ENCODE measurements at regions not wholly inside any gene's neighbourhood (a gene's known extent, or its start where the extent isn't known, plus 50 kb on each side); places are given as distances from the start of the nearest gene placed in this dataset.
"Not testable (repeated sequence)": the region's sequence is repeated elsewhere in the genome, so short reads cannot be mapped to it uniquely, and the experiment has no call there.

GRCh38 chr6:27720607-27721580 lies 191.3 kb downstream of the OR2B2 start:
- no peak for DNase-seq

GRCh38 chr6:27719039-27719438 lies 193.2 kb downstream of the OR2B2 start:
- DNase-seq = not testable (repeated sequence)

- no peak for DNase-seq
Observed at GRCh38 chr6:27706431-27706830, 205.8 kb downstream of the OR2B2 start.

- DNase-seq = no peak
Observed at GRCh38 chr6:27700337-27700736, 211.9 kb downstream of the OR2B2 start.

- no peak for DNase-seq
Observed at GRCh38 chr6:27694547-27694874, 217.7 kb downstream of the OR2B2 start.

- no peak for DNase-seq
Observed at GRCh38 chr6:27693766-27694546, 218.2 kb downstream of the OR2B2 start.

GRCh38 chr6:27692133-27692532 lies 219.2 kb upstream of the ZNF184 start:
- DNase-seq = not testable (repeated sequence)

- DNase-seq = peak; percentile 20
Observed at GRCh38 chr6:27688014-27688586, 215.2 kb upstream of the ZNF184 start.

- peak; percentile 61 for DNase-seq
Observed at GRCh38 chr6:27687154-27688013, 214.5 kb upstream of the ZNF184 start.

GRCh38 chr6:27685279-27685678 lies 212.4 kb upstream of the ZNF184 start:
- no peak for DNase-seq

GRCh38 chr6:27684264-27685211 lies 211.6 kb upstream of the ZNF184 start:
- no peak for DNase-seq

- DNase-seq = no peak
Observed at GRCh38 chr6:27679964-27680694, 207.2 kb upstream of the ZNF184 start.

- no peak for DNase-seq
Observed at GRCh38 chr6:27679308-27679963, 206.5 kb upstream of the ZNF184 start.

GRCh38 chr6:27678469-27678868 lies 205.6 kb upstream of the ZNF184 start:
- DNase-seq = no peak

GRCh38 chr6:27674882-27675281 lies 202.0 kb upstream of the ZNF184 start:
- no peak for DNase-seq

- peak; percentile 27 for DNase-seq
Observed at GRCh38 chr6:27672113-27672799, 199.4 kb upstream of the ZNF184 start.

GRCh38 chr6:27669624-27670301 lies 196.9 kb upstream of the ZNF184 start:
- DNase-seq = no peak

- DNase-seq = no peak
Observed at GRCh38 chr6:27669295-27669623, 196.4 kb upstream of the ZNF184 start.

All from NK-92 treated with Interleukin-12 subunit alpha and Interleukin-12 subunit beta, amount 100 ng/mL, for 24 hours (cell line).